ENCODE measurements at regions not wholly inside any gene's neighbourhood (a gene's known extent, or its start where the extent isn't known, plus 50 kb on each side); places are given as distances from the start of the nearest gene placed in this dataset.

DNA sequence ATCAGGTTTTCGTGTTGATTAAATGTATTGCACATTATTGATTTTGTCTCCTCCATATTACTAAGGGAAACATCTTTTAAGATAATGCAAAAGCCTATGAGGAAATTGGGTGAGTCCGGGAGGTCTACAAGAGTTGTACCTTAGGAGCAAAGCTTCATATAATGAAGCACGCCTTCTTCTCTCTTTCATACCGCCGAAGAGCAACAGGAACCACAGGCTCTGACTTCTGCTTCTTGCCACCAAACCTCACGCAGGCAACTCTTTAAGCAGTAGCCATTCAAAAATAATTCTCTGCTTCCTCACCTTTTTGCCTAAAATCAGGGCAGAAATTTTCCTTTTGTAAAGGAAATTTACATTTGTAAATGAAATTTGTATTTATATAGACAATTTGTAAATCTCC, 139.6 kb downstream of the SPRY1 start:
- TF ChIP-seq, protein P1, sequence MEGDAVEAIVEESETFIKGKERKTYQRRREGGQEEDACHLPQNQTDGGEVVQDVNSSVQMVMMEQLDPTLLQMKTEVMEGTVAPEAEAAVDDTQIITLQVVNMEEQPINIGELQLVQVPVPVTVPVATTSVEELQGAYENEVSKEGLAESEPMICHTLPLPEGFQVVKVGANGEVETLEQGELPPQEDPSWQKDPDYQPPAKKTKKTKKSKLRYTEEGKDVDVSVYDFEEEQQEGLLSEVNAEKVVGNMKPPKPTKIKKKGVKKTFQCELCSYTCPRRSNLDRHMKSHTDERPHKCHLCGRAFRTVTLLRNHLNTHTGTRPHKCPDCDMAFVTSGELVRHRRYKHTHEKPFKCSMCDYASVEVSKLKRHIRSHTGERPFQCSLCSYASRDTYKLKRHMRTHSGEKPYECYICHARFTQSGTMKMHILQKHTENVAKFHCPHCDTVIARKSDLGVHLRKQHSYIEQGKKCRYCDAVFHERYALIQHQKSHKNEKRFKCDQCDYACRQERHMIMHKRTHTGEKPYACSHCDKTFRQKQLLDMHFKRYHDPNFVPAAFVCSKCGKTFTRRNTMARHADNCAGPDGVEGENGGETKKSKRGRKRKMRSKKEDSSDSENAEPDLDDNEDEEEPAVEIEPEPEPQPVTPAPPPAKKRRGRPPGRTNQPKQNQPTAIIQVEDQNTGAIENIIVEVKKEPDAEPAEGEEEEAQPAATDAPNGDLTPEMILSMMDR (IDR thresholded peaks at IDR 0.05 in 8 of 11, conservative IDR thresholded peaks at IDR 0.05 in 3 of 11): no peak
- TF ChIP-seq POLR2A (IDR thresholded peaks at IDR 0.05): no peak
